Thoracic aorta (tissue), 2 donors: ENCODE measurements at regions not wholly inside any gene's neighbourhood (a gene's known extent, or its start where the extent isn't known, plus 50 kb on each side); places are given as distances from the start of the nearest gene placed in this dataset.

Experiments
- ATAC-seq: fragments of 150-250 bp; one replicate; pipeline ENCODE4 v1.8.0; 2017; ENCODE audit warnings: low read depth; ENCODE audit not compliant: insufficient number of reproducible peaks, low FRiP score
- DNase-seq: peaks from one replicate; pipeline ENCODE4 v3.0.0-alpha.2; 2020; ENCODE audit warnings: low spot score
- H3K27ac ChIP-seq, 2 donors: fragments of 200-600 bp; sonication (generic); 1 replicate in 1 of 2; 2 replicates in 1 of 2; pipeline ENCODE4 v1.5.1; 2016; ENCODE audit warnings: mild to moderate bottlenecking in 2 of 2, moderate library complexity in 2 of 2
- H3K27me3 ChIP-seq: fragments of 200-600 bp; sonication (generic); replicated peaks from 2 replicates; pipeline ENCODE4 v1.6.0; 2016; ENCODE audit warnings: mild to moderate bottlenecking; ENCODE audit not compliant: insufficient read depth
- H3K36me3 ChIP-seq: fragments of 200-600 bp; sonication (generic); one replicate; pipeline ENCODE4 v1.5.1; 2016
- H3K4me1 ChIP-seq, 2 donors: fragments of 200-600 bp; sonication (generic); 1 replicate in 1 of 2; 2 replicates in 1 of 2; pipeline versions ENCODE4 v1.5.1 to v1.6.0; 2016; ENCODE audit warnings: low read depth in 2 of 2, mild to moderate bottlenecking in 1 of 2; ENCODE audit not compliant: control insufficient read depth in 1 of 2
- H3K4me3 ChIP-seq: fragments of 200-600 bp; sonication (generic); 2 replicates; pipeline ENCODE4 v1.5.1; 2016; ENCODE audit warnings: mild to moderate bottlenecking
- H3K9me3 ChIP-seq: fragments of 200-600 bp; sonication (generic); 2 replicates; pipeline ENCODE4 v1.5.1; 2016
- CTCF ChIP-seq: fragments of 200-600 bp; sonication (generic); IDR thresholded peaks from one replicate; pipeline ENCODE4 v1.5.1; 2019; ENCODE audit warnings: antibody characterized with exemption

GRCh38 chr20:48571949-48572847 lies 255.6 kb downstream of the PREX1 start:
- H3K4me3 ChIP-seq, result no peak overlapping the region
- ATAC-seq (no peak), DNase-seq (no peak)
- no peaks in the 10 kb centered on the region for H3K9me3 ChIP-seq
- no peak for TF ChIP-seq CTCF
- H3K27ac ChIP-seq, result no peak overlapping the region
- H3K27me3 ChIP-seq, result no peaks in the 10 kb centered on the region
- no peaks in the 10 kb centered on the region for H3K36me3 ChIP-seq
- H3K4me1 ChIP-seq, result no peaks in the 10 kb centered on the region

DNA sequence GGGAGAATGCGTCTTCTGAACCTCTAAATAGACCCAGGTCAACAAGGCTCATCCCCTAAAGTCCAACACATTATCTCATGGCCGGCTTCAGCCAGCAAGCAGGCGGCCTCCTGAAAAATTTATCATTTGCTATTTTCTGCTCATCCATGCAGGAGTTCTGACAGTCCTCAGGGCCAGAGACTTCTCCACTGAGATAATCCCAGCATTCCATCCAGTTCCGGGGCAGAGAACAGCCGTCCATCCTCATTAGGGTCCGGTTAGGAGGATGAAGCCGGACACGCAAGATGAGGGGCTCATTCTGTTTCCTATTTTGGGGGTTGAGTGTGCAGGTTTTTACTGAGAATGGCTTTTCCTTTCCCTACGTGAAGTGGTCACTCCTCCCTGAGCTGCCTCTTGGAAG lies 258.1 kb downstream of the PREX1 start:
- Histone ChIP-seq H3K36me3 (no peaks in the 10 kb centered on the region), H3K4me3 (no peak overlapping the region), H3K4me1 (no peaks in the 10 kb centered on the region), H3K27ac (no peak overlapping the region), H3K27me3 (no peaks in the 10 kb centered on the region), H3K9me3 (no peaks in the 10 kb centered on the region)
- ATAC-seq (no peak), DNase-seq (no peak)
- TF ChIP-seq CTCF, result no peak

GRCh38 chr20:48568520-48568919 lies 259.3 kb downstream of the PREX1 start:
- Histone ChIP-seq H3K27me3 (no peaks in the 10 kb centered on the region), H3K36me3 (no peaks in the 10 kb centered on the region), H3K9me3 (no peaks in the 10 kb centered on the region), H3K4me3 (no peak overlapping the region), H3K27ac (no peak overlapping the region), H3K4me1 (no peaks in the 10 kb centered on the region)
- TF ChIP-seq CTCF, result no peak
- ATAC-seq, result no peak
- DNase-seq, result no peak

DNA sequence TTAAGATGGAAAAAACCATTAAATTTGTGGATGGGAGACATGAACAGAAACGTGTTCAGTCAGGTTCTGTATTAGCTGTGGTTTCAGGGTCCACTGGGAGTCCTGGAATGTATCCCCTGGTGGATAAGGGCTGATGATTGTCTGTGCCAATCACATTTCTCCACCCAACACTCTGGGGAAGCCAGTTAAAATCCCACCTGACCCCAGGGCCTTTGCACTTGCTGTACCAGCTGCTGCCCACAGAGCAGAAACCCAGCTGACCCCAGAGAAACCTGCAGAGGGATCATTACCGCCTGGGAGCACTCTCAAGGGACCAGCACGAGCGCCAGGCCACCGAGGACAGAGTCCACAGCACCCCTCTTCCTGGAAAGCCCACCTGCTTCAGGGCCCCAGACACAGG lies 260.7 kb downstream of the PREX1 start:
- Histone ChIP-seq H3K27ac (no peak overlapping the region), H3K27me3 (no peaks in the 10 kb centered on the region), H3K4me3 (no peak overlapping the region), H3K9me3 (no peaks in the 10 kb centered on the region), H3K36me3 (no peaks in the 10 kb centered on the region), H3K4me1 (no peaks in the 10 kb centered on the region)
- no peak for DNase-seq
- ATAC-seq, result no peak
- TF ChIP-seq CTCF, result no peak

GRCh38 chr20:48564982-48565539 lies 262.7 kb downstream of the PREX1 start:
- ATAC-seq, result no peak
- no peaks in the 10 kb centered on the region for H3K9me3 ChIP-seq

More at GRCh38 chr20:48564982-48565539, 262.7 kb downstream of the PREX1 start:
- no peak for TF ChIP-seq CTCF
- Histone ChIP-seq H3K36me3 (no peaks in the 10 kb centered on the region), H3K4me3 (no peak overlapping the region), H3K27me3 (no peaks in the 10 kb centered on the region), H3K27ac (no peak overlapping the region), H3K4me1 (no peaks in the 10 kb centered on the region)
- DNase-seq, result no peak
